HG03066 (cell line): ENCODE measurements at regions not wholly inside any gene's neighbourhood (a gene's known extent, or its start where the extent isn't known, plus 50 kb on each side); places are given as distances from the start of the nearest gene placed in this dataset.
A peak's percentile ranks its signal among the peaks of the same experiment; 100 is the strongest.

ENCODE experiments used
- ATAC-seq: cut with Tn5 transposase; IDR thresholded peaks from one replicate; pipeline ENCODE4 v1.9.1; 2021; ENCODE audit warnings: low read depth; ENCODE audit not compliant: unreplicated experiment

DNA sequence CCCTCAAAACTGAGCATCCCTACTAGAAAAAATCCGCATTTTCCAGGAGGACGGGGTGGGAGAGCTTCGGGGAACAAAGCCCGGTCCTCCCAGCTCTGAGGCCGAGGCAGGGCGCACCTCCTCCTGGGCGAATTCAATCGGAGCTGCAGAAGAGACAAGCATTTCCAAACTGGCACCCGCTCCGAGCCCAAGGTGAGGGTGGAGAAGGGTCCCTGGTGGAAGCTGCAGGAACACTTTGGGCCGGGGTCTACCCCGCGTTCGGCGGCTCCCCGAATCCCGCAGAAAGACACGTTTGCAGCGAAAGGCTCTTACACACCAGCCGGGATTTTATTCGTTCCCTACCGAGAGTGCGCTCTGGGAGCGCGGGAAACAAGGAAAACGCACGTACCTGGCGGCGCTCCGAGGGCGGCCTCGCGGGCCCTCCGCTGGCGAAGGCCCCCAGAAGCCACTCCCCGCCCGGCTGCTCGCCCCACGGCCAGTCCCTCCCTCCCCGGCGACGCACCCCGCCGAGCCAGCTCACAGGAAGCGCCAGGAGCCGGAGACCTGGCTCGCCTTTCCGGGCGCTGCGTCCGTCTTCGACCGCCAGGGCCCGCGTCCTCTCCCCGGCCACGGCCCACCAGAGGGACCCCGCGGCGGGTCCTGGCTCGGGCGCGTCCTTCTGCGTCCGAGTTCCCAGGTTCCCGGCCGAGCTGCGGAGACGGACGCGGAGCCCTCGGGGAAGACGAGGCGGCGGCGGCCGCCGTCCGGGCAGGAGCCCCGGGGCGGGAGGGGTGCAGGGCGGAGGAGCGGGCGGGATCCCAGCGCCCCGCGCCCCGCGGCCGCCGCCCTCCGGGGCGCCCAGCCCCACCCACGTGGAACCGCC is 49.8 kb upstream of the BAHCC1 start:
- peak; percentile 50 for ATAC-seq
